ENCODE measurements at regions not wholly inside any gene's neighbourhood (a gene's known extent, or its start where the extent isn't known, plus 50 kb on each side); places are given as distances from the start of the nearest gene placed in this dataset.

DNA sequence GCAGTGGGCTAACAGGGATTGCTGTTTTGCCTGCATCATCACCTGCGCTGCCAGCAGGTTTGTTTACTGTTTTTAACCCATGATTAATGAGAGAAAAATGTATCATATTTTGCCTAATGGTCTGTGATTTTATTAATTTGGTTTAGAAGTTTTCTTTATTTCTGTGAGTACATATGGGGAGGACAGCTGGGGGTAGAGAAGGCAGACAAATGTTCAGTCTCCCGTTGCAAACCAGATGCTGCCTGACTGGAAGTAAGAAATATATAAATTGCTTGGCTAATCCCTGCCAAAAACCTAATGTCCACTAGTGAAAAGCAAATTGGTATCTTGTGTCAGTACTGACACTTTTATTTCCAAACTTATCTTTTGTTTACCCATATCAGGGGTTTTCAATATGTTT, 1766.1 kb upstream of the C9orf72 start:
- TF ChIP-seq CTCF (IDR thresholded peaks at IDR 0.05) (no peak), POLR2A (IDR thresholded peaks at IDR 0.05) (no peak)

Data from right lobe of liver (tissue), 4 donors.